Mucosa of descending colon (tissue), 3 donors: ENCODE measurements at regions not wholly inside any gene's neighbourhood (a gene's known extent, or its start where the extent isn't known, plus 50 kb on each side); places are given as distances from the start of the nearest gene placed in this dataset.

Source experiments
- ATAC-seq: fragments of 200-7000 bp; cut with Tn5 transposase; one replicate; pipeline ENCODE4 v1.9.1; 2020; ENCODE audit warnings: mild to moderate bottlenecking, moderate library complexity
- DNase-seq, 3 donors: peaks; one replicate each; pipeline ENCODE4 v3.0.0-alpha.2; 2020
- H3K36me3 ChIP-seq: fragments of 200-600 bp; one replicate; pipeline ENCODE4 v1.8.0; 2021; ENCODE audit warnings: low read depth, mild to moderate bottlenecking
- H3K4me1 ChIP-seq: fragments of 200-600 bp; one replicate; pipeline ENCODE4 v1.8.0; 2021; ENCODE audit warnings: low read depth, mild to moderate bottlenecking
- H3K4me3 ChIP-seq: fragments of 200-600 bp; one replicate; pipeline ENCODE4 v1.8.0; 2021; ENCODE audit warnings: mild to moderate bottlenecking
- H3K9me3 ChIP-seq: fragments of 200-600 bp; one replicate; pipeline ENCODE4 v1.8.0; 2021; ENCODE audit warnings: mild to moderate bottlenecking
- intact Hi-C, 2 donors: fragments of 100-400 bp; cut with DNase I in 1 of 2; cut with micrococcal nuclease in 1 of 2; formaldehyde crosslinking; loops; one replicate each; pipeline versions ENCODE4 v1.11.0 to v1.11.1; 2022; cut with DNase I, micrococcal nuclease
- TF ChIP-seq, protein P1 (sequence below): fragments of 200-600 bp; IDR thresholded peaks from one replicate; pipeline ENCODE4 v1.8.0; 2022; ENCODE audit warnings: antibody characterized with exemption, mild to moderate bottlenecking
- donor health status: DM: no; HTN: no; CAD: no; lungs with moderate emphysema.
- donor health status: DM: no; HTN: no; CAD: no.
- donor health status: DM: no; HTN: yes; CAD: no.

- Histone ChIP-seq H3K4me3 (no peak overlapping the region), H3K9me3 (no peaks in the 10 kb centered on the region), H3K36me3 (no peaks in the 10 kb centered on the region), H3K4me1 (no peaks in the 10 kb centered on the region)
- DNase-seq (no peak), ATAC-seq (no peak)
- TF ChIP-seq, protein P1, sequence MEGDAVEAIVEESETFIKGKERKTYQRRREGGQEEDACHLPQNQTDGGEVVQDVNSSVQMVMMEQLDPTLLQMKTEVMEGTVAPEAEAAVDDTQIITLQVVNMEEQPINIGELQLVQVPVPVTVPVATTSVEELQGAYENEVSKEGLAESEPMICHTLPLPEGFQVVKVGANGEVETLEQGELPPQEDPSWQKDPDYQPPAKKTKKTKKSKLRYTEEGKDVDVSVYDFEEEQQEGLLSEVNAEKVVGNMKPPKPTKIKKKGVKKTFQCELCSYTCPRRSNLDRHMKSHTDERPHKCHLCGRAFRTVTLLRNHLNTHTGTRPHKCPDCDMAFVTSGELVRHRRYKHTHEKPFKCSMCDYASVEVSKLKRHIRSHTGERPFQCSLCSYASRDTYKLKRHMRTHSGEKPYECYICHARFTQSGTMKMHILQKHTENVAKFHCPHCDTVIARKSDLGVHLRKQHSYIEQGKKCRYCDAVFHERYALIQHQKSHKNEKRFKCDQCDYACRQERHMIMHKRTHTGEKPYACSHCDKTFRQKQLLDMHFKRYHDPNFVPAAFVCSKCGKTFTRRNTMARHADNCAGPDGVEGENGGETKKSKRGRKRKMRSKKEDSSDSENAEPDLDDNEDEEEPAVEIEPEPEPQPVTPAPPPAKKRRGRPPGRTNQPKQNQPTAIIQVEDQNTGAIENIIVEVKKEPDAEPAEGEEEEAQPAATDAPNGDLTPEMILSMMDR = no peak
- intact Hi-C loops = no loop called here
Measured at GRCh38 chr1:234554218-234554697, 55.7 kb downstream of the IRF2BP2 start.

GRCh38 chr1:234553240-234554188, 56.5 kb downstream of the IRF2BP2 start:
- Histone ChIP-seq H3K4me1 (no peaks in the 10 kb centered on the region), H3K9me3 (no peaks in the 10 kb centered on the region), H3K4me3 (no peak overlapping the region), H3K36me3 (no peaks in the 10 kb centered on the region)
- no peak for DNase-seq
- TF ChIP-seq, protein P1 = no peak
- no peak for ATAC-seq
- intact Hi-C loops = no loop called here

GRCh38 chr1:234551032-234551378, 59.0 kb downstream of the IRF2BP2 start:
- no peak for DNase-seq
- peaks cover 2% of the 10 kb centered on the region for H3K4me1 ChIP-seq

DNA sequence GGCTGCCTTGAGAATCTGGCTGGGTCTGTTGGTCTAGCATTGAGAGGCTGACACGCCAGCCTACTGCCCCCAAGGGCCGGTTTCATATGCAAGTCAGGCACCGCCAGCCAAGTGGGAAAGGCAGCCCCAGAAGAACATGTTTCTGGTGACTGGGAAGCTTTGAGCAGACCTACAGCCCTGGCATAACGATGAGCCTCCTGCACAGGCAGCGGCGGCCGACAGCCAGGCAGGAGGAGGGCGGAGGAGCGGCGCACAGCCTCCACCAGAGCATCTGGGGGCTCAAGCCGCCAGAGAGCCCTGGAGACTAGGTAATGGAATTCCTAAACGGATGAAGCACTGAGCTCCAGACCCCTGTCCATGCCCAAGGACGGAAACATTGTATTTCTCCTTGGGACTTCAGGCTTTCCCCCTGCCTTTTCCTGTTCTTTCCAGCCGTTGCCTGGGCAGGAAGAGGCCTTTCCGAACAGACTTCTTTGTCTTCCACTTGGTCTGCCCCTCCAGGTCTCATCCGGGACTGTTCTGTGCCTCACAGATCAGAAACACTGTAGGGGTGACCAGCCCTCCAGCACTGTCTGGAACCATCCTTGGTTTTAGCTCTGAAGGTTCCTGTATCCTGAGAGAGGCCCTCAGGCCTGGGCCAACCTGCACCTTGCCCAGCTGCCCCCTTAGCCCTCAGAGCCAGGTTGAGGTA, 59.5 kb downstream of the IRF2BP2 start:
- TF ChIP-seq, protein P1 = no peak

More at GRCh38 chr1:234551032-234551378, 59.0 kb downstream of the IRF2BP2 start:
- no peak for ATAC-seq
- intact Hi-C loops = no loop called here
- no peak overlapping the region for H3K4me3 ChIP-seq
- no peaks in the 10 kb centered on the region for H3K9me3 ChIP-seq
- H3K36me3 ChIP-seq = no peaks in the 10 kb centered on the region
- TF ChIP-seq, protein P1 = no peak

DNA sequence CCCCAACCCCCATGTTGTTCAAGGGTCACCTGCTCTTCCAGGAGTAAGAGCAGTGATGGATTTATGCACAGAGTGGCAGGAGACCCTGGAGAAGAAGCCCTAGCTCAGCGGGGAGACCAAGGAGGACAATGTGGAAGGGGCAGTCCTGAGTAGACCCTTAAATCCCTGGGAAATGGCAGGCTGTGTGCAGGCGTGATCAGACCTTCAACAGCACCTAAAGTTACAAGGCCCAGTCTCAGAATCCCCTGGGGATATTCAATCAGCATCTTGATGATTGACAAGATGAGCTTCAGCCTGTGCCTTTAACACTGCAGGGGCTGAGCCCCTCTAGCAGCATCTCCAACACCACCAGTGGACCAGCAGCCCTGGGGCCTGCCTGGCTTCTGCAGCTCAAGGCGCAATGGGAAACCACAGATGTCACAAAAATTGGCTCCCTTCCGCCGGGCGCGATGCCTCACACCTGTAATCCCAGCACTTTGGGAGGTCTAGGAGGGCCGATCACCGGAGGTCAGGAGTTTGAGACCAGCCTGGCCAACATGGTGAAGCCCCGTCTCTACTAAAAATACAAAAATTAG, 60.4 kb downstream of the IRF2BP2 start:
- no peak overlapping the region for H3K4me3 ChIP-seq
- no peaks in the 10 kb centered on the region for H3K36me3 ChIP-seq
- TF ChIP-seq, protein P1 = no peak
- H3K4me1 ChIP-seq = peaks cover 12% of the 10 kb centered on the region
- intact Hi-C loops = no loop called here
- H3K9me3 ChIP-seq = no peaks in the 10 kb centered on the region
- ATAC-seq (no peak), DNase-seq (no peak)

More for the DNA sequence above, 59.5 kb downstream of the IRF2BP2 start:
- Histone ChIP-seq H3K4me1 (peaks cover 6% of the 10 kb centered on the region), H3K9me3 (no peaks in the 10 kb centered on the region), H3K36me3 (no peaks in the 10 kb centered on the region), H3K4me3 (no peak overlapping the region)
- ATAC-seq (no peak), DNase-seq (no peak)
- intact Hi-C loops = no loop called here
